B cell (primary cell): ENCODE measurements at regions not wholly inside any gene's neighbourhood (a gene's known extent, or its start where the extent isn't known, plus 50 kb on each side); places are given as distances from the start of the nearest gene placed in this dataset.

Experiments used
- ATAC-seq: fragments of 200-7000 bp; cut with Tn5 transposase; one replicate; pipeline ENCODE4 v1.10.0; 2021; ENCODE audit warnings: low read depth, mild to moderate bottlenecking, moderate number of reproducible peaks, moderate library complexity
- CTCF ChIA-PET: fragments of 350-600 bp; sonication (Branson Sonifier 250); formaldehyde crosslinking; loops from one replicate; lab custom pipeline; 2021; ENCODE audit warnings: antibody characterized with exemption, inconsistent platforms; lab: Charles Lee
- POLR2A ChIA-PET: fragments of 350-600 bp; sonication (Branson Sonifier 250); formaldehyde crosslinking; loops from one replicate; lab custom pipeline; 2021; ENCODE audit warnings: antibody characterized with exemption; lab: Charles Lee
- DNase-seq: peaks from one replicate; pipeline ENCODE4 v3.0.0; 2013
- H2AFZ ChIP-seq: 2 replicates; pipeline ENCODE4 v1.6.1; 2012; ENCODE audit warnings: mild to moderate bottlenecking, low read depth, low read length; ENCODE audit not compliant: insufficient read depth, poor library complexity, severe bottlenecking
- H3K27ac ChIP-seq, 2 donors: 1 replicate in 1 of 2; 2 replicates in 1 of 2; pipeline ENCODE4 v1.5.1; 2012 to 2013; ENCODE audit warnings: low read length in 2 of 2, mild to moderate bottlenecking in 2 of 2, moderate library complexity in 1 of 2
- H3K27me3 ChIP-seq, 4 experiments: fragments of 200-600 bp in 1 of 4; sonication (generic) in 1 of 4; replicated peaks in 1 of 4; 1 replicate in 2 of 4; 2 replicates in 2 of 4; pipeline versions ENCODE4 v1.6.1 to v1.7.0; 2013 to 2016; ENCODE audit warnings: low read length in 3 of 4, mild to moderate bottlenecking in 2 of 4, mixed read lengths in 1 of 4, moderate library complexity in 1 of 4; ENCODE audit not compliant: insufficient read depth in 4 of 4, control insufficient read depth in 3 of 4; ENCODE audit errors: control extremely low read depth in 1 of 4
- H3K36me3 ChIP-seq, 2 experiments: replicated peaks in 1 of 2; 1 replicate in 1 of 2; 2 replicates in 1 of 2; pipeline versions ENCODE4 v1.6.1 to v1.7.1; 2013; ENCODE audit warnings: low read length in 1 of 2; ENCODE audit not compliant: insufficient read depth in 2 of 2, control insufficient read depth in 1 of 2; ENCODE audit errors: control extremely low read depth in 1 of 2, extremely low read depth in 1 of 2
- H3K4me1 ChIP-seq, 2 donors: fragments of 200-600 bp in 1 of 2; sonication (generic) in 1 of 2; 1 replicate in 1 of 2; 2 replicates in 1 of 2; pipeline versions ENCODE4 v1.5.1 to v1.6.1; 2013 to 2017; ENCODE audit warnings: low read length in 2 of 2; ENCODE audit not compliant: control insufficient read depth in 2 of 2, insufficient read depth in 2 of 2
- H3K4me2 ChIP-seq: replicated peaks from 2 replicates; pipeline ENCODE3; 2012; ENCODE audit warnings: mild to moderate bottlenecking, low read depth, low read length; ENCODE audit not compliant: poor library complexity, severe bottlenecking
- H3K4me3 ChIP-seq, 5 experiments: fragments of 200-600 bp in 1 of 5; sonication (generic) in 1 of 5; 1 replicate in 3 of 5; 2 replicates in 2 of 5; pipeline versions ENCODE4 v1.5.1 to v1.7.0; 2011 to 2016; ENCODE audit warnings: low read length in 4 of 5, mild to moderate bottlenecking in 4 of 5, low read depth in 2 of 5, control low read depth in 1 of 5, moderate library complexity in 1 of 5; ENCODE audit not compliant: insufficient read depth in 1 of 5; ENCODE audit errors: control extremely low read depth in 1 of 5, extremely low read depth in 1 of 5
- H3K79me2 ChIP-seq: fragments of 200-600 bp; sonication (generic); one replicate; pipeline ENCODE4 v1.6.0; 2016; ENCODE audit warnings: low read length; ENCODE audit not compliant: control insufficient read depth, insufficient read depth
- H3K9ac ChIP-seq: fragments of 200-600 bp; sonication (generic); 2 replicates; pipeline ENCODE4 v1.6.1; 2017; ENCODE audit warnings: mild to moderate bottlenecking, low read length, moderate library complexity
- H3K9me3 ChIP-seq, 3 donors: one replicate each; pipeline versions ENCODE4 v1.6.1 to v1.7.1; 2013; ENCODE audit warnings: low read length in 2 of 3; ENCODE audit not compliant: control insufficient read depth in 2 of 3, insufficient read depth in 1 of 3; ENCODE audit errors: control extremely low read depth in 1 of 3
- H4K20me1 ChIP-seq: 2 replicates; pipeline ENCODE4 v1.6.0; 2012; ENCODE audit warnings: mild to moderate bottlenecking, low read length; ENCODE audit not compliant: insufficient read depth, control insufficient read depth, poor library complexity, severe bottlenecking
- H3K27ac Mint-ChIP-seq: one replicate; pipeline ENCODE4 v1.8.0; 2021; ENCODE audit warnings: mixed read lengths
- H3K27me3 Mint-ChIP-seq: one replicate; pipeline ENCODE4 v1.8.0; 2021; ENCODE audit warnings: mixed read lengths
- H3K4me1 Mint-ChIP-seq: one replicate; pipeline ENCODE4 v1.8.0; 2021; ENCODE audit warnings: mixed read lengths
- H3K4me3 Mint-ChIP-seq: one replicate; pipeline ENCODE4 v1.8.0; 2021; ENCODE audit warnings: mixed read lengths
- H3K9me3 Mint-ChIP-seq: one replicate; pipeline ENCODE4 v1.8.0; 2022; ENCODE audit warnings: mixed read lengths; ENCODE audit not compliant: insufficient read depth
- CTCF ChIP-seq: fragments of 200-600 bp; IDR thresholded peaks from one replicate; pipeline ENCODE4 v1.8.0; 2022; ENCODE audit warnings: antibody characterized with exemption, mild to moderate bottlenecking
- EZH2 ChIP-seq: IDR thresholded peaks from 2 replicates; pipeline ENCODE4 v1.6.1; 2012; ENCODE audit warnings: borderline replicate concordance, low read depth, mild to moderate bottlenecking, moderate library complexity, low read length; ENCODE audit not compliant: insufficient read depth, poor library complexity, severe bottlenecking
- WGBS: methylation state at CpG from one replicate; pipeline ENCODE4 v1.1.5; 2013; ENCODE audit warnings: missing lambda C conversion rate; ENCODE audit not compliant: insufficient coverage; 5-methylcytosine and 5-hydroxymethylcytosine counted together
- intact Hi-C: fragments of 100-400 bp; cut with micrococcal nuclease; formaldehyde crosslinking; loops from one replicate; pipeline ENCODE4 v1.10.0; 2022

DNA sequence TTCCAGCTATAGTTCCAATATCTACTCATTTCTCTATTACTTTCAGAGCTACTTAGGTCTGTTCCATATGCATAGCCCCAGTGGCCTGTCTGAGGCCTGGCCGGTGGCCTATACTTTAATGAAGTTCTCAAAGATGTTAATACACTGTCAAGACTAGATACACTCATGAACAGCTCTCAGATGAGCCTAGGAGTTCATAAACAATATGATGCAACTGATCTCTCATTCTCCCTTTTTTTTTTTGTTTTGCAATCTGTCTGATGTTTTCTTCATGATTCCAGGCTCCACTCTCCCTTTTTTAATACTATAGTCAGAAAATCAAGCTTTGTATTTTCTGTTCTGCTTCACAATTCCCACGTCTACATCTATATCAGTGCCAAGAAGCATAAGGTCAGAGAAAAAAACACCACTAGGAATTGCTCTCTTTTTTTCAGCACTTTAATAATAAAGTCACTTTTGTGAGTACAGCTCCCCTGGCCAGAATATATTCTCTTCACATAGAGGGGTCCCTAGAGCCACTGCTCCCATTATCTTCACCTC lies 321.0 kb downstream of the C7orf25 start:
- H4K20me1 ChIP-seq, result no peaks in the 10 kb centered on the region
- H3K9ac ChIP-seq, result no peak overlapping the region
- peaks cover 0 to 2% (median 0%) of the 10 kb centered on the region in 3 donors for H3K9me3 ChIP-seq
- H3K4me3 Mint-ChIP-seq, result no peak overlapping the region
- no peak overlapping the region for H3K27ac Mint-ChIP-seq
- no peaks in the 10 kb centered on the region for H3K36me3 ChIP-seq
- no peak overlapping the region for H3K4me3 ChIP-seq
- ChIA-PET CTCF (no interaction called here), POLR2A (no interaction called here)
- no peak overlapping the region for H3K27ac ChIP-seq
- H2AFZ ChIP-seq, result no peak overlapping the region
- WGBS, result 60% methylated on average over 1 of the region's 2 CpGs
- H3K79me2 ChIP-seq, result no peaks in the 10 kb centered on the region
- no peak for TF ChIP-seq EZH2
- H3K4me2 ChIP-seq, result no peak overlapping the region
- DNase-seq (no peak), ATAC-seq (no peak)
- H3K4me1 ChIP-seq, result no peaks in the 10 kb centered on the region
- H3K4me1 Mint-ChIP-seq, result no peaks in the 10 kb centered on the region
- intact Hi-C loops, result no loop called here
- H3K27me3 ChIP-seq, result no peaks in the 10 kb centered on the region
- H3K27me3 Mint-ChIP-seq, result no peaks in the 10 kb centered on the region
- H3K9me3 Mint-ChIP-seq, result no peaks in the 10 kb centered on the region

DNA sequence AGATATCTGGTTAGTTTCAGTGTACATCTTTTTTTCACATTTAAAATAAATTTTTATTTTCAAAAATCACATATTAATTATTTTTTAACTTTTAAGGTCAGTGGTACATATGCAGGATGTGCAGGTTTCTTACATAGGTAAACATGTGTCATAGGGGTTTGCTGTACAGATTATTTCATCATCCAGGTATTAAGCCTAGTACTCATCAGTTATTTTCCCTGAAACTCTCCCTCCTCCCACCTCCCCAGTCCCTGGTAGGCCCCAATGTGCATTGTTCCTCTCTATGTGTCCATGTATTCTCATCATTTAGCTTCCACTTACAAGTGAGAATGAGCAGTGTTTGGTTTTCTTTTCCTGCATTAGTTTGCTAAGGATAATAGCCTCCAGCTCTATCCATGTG lies 323.0 kb downstream of the C7orf25 start:
- Histone ChIP-seq H4K20me1 (no peaks in the 10 kb centered on the region), H3K4me2 (no peak overlapping the region), H3K4me3 (no peak overlapping the region), H3K4me1 (no peaks in the 10 kb centered on the region), H2AFZ (no peak overlapping the region), H3K9ac (no peak overlapping the region), H3K27me3 (no peaks in the 10 kb centered on the region), H3K9me3 (peaks cover 0 to 5% (median 0%) of the 10 kb centered on the region in 3 donors), H3K36me3 (no peaks in the 10 kb centered on the region), H3K27ac (no peak overlapping the region), H3K79me2 (no peaks in the 10 kb centered on the region)
- H3K27me3 Mint-ChIP-seq, result no peaks in the 10 kb centered on the region
- ChIA-PET POLR2A (no interaction called here), CTCF (no interaction called here)
- H3K9me3 Mint-ChIP-seq, result no peaks in the 10 kb centered on the region
- no peak overlapping the region for H3K4me3 Mint-ChIP-seq
- ATAC-seq (no peak), DNase-seq (no peak)
- no peaks in the 10 kb centered on the region for H3K4me1 Mint-ChIP-seq
- intact Hi-C loops, result no loop called here
- no peak overlapping the region for H3K27ac Mint-ChIP-seq
- TF ChIP-seq CTCF, result no peak
- no peak for TF ChIP-seq EZH2
